Astrocyte (in vitro differentiated cells and primary cell): ENCODE measurements at regions not wholly inside any gene's neighbourhood (a gene's known extent, or its start where the extent isn't known, plus 50 kb on each side); places are given as distances from the start of the nearest gene placed in this dataset.

ENCODE experiments used
- CTCF ChIP-seq: IDR thresholded peaks from 2 replicates; pipeline ENCODE4 v1.5.1; 2011; ENCODE audit warnings: low read depth, mild to moderate bottlenecking, inconsistent platforms, low read length, moderate library complexity; ENCODE audit not compliant: insufficient read depth
- EZH2 ChIP-seq: IDR thresholded peaks from 2 replicates; pipeline ENCODE4 v1.6.1; 2012; ENCODE audit warnings: mild to moderate bottlenecking, low read length, inconsistent platforms; ENCODE audit not compliant: insufficient read depth

DNA sequence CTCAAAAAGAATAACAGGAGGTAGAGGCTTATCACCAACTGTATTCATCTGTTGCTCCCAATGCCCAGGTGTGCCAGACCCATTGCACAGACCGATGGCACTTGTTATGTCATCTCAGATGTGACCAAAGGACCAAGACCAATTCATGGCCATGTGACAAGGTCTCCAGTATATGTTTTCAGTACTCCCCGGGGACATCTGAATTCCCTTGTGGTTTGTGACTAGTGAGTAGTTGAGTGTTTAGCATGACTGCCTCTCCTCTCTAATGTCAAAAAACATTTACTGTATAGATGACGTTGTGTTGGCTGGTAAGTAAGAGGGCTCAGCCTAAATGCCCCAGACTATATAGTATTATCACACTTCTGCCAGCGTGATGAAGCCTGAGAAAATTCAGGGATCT is 202.1 kb upstream of the SMIM30 start:
- TF ChIP-seq CTCF (no peak), EZH2 (no peak)
